Glomerular visceral epithelial cell (primary cell): ENCODE measurements at regions not wholly inside any gene's neighbourhood (a gene's known extent, or its start where the extent isn't known, plus 50 kb on each side); places are given as distances from the start of the nearest gene placed in this dataset.
A peak's percentile ranks its signal among the peaks of the same experiment; 100 is the strongest.

Experiments used
- DNase-seq: peaks from one replicate; pipeline ENCODE4 v3.0.0-alpha.2; 2016; ENCODE audit errors: extremely low spot score

DNA sequence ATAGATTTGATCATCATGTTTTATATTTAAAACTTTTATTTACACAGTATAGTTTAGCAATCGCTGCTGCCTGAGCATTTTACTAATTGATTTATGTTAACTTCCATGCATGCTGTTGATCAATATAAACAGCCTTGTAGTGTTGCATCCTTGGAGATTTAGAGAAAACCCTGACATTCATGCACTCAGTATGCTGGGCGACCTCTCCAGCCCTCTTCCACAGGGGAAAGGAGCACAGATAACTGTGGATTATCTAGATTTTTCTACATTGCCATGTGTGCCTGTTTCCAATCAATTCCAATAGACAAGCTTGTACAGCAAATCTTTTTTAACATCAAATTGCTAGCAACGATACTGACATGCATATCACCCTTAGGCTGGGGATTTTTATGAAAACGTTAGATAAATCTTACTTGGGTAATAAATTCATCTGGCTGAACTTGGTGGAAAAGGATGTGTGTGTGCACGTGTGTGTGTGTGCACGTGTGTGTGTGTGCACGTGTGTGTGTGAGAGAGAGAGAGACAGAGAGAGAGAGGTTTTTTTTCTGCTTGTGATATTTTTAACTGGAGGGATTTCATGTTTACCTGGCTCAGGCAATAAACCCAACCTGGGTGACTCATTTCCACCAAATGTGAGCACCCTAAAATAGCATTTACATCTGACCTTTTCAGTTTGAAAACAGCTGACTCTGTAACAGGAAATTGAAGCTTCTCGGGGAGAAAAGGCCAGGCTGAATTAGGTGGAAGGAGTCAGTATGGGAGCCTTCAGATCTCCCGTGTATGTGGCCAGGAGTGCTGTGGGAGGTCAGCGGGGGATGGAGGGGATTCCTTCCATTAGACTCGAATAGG lies 339.8 kb downstream of the PRDM2 start:
- DNase-seq, result no peak

DNA sequence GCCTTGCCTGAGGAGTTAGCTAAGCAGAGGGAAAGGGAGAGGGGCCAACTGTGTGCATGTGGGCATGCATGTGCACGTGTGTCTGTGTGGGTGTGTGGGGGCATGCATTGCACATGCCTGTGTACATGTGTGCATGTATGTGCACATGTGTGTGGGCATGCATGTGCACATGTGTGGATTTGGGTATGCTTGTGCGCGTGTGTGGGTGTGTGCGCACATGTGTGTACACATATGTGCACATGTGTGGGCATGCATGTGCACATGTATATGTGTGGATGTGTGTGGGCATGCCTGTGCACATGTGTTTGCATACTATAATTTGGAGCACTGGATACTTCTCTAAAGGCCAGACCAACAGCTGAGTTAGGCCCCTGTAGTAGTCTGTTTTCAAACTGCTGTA lies 350.0 kb downstream of the PRDM2 start:
- DNase-seq, result no peak

DNA sequence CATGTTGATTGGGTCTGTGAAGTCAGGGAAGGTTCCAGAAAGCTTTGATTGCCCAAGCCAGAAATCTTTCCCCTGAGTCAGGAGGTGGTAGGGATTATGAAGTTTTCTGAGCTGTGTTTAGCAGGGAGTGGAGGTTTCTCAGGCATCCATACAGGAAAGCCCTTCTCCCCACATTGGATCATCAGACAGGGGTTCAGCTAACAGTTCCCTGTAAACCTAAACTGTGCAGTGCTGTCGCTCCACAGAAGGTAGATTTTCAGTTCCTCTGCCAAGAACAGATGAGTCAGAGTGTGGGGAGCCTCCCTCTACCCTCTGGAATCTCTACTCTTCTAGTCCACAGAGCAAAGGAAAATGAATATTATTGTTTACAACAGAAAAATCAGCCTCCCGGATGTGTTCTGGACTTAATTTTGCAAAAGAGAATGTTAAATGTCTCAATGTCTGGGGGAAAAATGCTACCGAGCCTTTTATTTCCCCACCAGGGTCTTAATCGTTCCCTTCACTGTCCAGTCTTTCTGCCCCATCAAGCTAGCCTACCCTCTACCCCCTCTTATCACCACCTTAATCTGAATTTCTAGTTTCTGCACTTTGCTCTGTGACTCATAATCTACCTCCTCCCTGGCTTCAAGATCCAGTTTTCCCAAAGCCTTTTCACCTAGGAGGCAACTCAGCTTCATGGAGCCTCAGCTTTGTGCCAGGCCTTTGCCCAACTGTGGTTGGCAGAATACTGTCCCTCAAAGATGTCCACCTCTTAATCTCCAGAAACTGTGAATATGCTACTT lies 355.6 kb downstream of the PRDM2 start:
- peak; percentile 3 for DNase-seq

DNA sequence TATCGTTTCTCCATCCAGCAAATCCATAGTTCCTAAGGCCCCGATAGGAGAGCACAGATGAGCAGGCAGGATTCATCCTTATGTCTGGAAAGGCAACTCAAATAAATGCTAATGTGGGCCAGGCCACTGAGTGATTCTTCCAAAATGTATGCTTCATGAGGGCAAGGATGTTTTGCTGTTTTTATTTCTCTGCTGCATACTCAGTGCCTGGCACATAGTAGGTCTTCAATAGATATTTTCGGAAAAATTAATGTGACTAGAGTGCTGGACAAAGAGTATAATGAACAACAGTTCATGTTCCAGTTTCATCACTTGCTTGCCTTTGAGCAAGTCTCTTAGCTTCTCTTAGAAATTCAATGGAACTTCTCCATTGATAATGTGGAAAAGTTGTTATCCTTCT lies 357.7 kb downstream of the PRDM2 start:
- no peak for DNase-seq

DNA sequence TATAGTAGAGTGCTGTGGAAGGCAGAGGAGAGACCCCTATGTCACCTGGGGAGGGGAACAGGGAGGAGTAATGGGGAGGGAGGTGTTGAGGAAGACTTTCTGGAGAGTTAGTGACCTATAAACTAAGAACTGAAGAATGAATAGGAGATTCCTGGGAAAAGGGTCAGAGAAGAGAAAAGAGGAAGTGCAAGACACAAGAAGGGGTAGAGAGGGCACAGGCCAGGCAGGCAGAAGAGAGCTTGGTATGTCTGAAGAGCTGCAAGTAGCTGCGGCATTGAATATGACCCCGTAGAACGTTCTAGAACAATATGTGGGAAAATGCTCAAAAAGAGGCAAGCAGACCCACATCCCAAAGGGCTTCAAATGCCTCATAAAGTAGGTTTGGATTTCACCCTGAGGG lies 361.2 kb downstream of the PRDM2 start:
- DNase-seq, result no peak

DNA sequence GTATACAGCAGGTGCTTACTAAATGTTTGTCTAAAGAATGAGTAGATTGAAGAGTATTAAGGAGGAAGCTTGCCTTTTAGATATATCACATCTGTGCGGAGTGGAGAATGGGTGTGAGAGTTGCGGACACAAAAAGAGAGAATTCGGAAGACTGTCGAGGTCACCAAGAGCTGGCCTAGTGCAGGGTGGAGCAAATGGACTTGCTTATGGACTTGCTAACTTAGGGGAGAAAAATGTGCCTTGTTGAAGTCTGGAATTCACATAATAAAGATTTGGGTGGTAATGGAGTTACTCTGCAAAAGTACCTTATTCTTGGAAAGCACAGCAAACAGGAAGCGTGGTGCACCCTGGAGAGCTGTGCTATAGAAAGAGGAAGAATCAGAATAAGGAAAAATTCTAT lies 361.7 kb downstream of the PRDM2 start:
- DNase-seq, result no peak

DNA sequence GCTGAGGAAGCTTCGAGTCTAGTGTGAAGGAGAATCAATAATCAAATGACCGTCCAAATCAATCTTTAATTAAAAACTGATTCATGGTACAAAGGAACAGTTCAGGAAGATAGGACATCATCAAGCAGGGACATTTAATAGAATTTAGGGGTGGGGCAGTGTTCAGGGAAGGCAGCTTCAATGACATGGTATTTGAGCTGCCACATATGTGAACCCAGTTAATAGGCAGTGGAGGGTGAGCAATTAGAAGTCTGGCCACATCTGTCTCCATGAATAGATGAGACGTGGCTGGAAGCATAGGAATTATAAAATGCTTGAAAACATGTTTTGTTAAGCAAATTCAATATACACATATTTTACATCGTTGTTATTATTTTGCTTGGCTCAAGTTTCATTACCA lies 362.7 kb downstream of the PRDM2 start:
- no peak for DNase-seq

DNA sequence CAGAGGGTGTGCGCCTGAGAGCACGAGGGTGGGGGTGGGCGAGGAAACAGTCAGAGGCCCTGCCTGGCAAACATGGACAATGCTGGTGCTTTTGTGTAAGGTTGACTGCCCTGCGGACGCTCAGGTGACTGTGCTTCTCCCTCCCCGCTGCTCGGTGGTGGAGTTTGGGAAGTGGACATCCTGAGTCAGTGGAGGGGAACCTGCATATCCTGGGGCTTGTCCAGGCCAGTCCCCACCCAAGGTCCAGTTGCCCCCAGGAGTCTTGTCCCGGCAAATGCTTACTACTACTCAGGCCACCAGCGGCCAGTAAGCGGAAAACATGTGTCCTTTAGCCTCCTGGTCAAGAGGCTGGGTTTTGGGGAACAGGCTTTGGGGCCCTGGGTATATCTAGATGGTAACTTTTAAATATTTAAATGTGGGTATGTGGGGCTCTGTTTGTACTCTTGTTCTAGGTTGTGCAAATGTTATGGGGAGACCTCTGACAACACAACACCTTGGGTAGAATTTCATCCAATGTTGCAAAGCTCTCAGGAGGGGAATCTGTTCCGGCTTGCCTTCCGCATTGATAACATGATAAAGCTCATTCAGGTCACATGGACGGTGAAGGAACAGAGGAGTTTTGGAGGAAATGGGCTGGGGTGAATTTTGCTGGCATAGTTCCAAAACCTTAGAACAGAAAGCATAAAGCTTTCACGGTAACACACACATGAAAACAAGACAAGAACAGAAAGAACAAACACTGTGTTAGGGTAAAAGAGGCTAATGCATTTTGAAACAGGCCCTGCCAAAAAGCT lies 364.9 kb downstream of the PRDM2 start:
- DNase-seq, result no peak

DNA sequence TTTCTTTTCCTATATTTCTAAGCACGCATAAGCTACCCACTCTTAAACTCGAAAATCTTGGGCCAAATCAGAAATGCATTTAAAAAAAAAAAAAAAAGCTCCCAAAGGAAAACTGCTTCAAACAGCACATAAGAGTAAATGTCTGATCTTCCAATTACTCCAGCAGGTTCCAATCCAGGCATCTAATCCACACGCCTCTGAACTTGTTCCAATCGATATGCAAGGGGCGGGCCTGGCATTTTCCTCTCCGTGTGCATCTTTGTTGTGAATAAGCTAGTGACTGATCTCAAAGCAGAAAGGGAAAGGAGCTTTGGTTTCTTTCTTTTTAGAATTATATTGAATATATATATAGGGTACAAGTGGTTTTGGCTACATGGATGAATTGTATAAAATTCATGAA lies 365.5 kb downstream of the PRDM2 start:
- no peak for DNase-seq

DNA sequence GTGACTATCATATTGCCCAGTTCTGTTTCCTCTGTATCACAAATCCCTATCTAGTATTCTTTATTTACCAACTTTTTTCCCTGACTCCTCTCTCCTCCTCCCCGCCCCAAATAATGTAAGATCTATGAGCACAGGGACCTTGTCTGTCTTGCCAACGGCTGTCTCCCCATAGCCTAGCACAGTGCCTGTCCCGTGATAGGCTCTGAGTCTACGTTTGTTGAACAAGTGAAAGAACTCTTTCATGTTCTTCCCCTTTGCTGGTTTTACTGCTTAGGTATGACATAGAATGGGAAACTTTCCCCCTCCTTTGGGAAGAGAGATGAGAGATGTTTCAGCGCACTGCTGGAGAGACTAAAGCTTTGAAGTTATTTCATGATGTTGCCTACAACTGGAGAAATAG lies 367.0 kb downstream of the PRDM2 start:
- no peak for DNase-seq

DNA sequence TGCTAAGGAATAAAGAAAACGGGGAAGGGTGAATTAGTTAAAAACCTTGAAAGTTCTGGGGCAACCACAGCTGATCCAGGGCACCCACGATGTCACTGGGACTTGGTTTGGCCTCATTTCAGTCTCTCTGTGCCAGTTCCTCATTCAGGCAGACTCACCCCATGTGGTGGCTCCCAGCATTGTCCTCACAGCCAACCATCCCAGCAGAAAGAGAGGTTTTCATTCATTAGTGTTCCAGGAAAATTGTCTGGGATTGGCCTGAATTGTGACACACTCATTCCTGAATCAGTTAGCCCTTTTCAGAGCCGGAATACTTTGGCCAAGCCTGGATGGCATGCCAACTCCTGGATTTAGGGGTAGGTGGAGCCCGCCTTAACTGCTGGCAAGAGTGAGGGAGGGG lies 367.7 kb downstream of the PRDM2 start:
- no peak for DNase-seq

DNA sequence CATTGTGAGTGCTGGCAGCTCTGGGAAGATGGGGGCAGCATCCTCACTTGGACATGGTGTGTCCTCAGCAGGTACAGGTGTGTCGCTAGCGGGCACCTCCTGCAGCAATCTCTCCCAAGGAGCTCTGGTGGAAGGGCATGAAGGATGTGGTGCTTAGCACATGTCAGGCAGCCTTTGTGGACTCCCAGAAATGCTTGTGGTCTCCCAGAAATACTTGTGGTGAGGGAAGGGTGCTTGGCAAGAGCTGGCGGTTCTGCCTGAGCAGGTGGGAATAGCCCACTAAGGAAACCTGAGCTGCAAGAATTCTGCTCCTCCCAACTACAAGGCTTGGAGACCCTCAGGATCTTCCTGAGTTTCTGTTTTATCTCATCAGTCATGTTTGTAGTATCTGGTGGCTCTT lies 371.6 kb downstream of the PRDM2 start:
- DNase-seq, result peak; percentile 47

DNA sequence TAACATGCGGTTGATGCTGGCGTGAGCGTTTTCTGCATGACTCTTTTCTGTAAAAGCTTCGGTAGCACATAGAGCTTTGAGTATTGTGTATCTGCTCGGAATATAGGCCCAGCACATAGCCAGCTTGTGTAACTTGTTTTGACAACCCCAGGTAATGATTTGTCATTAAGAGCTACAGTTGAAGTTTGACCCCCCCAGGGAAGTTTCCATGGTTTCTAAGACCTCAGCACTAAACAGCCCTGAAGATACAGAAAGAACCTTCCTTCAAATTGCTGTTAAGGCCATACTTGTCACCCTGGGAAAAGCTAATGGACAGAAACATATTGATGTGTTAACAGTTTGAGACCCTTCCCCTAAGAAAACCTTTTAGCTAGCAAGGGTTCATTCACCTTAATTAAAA lies 380.7 kb downstream of the PRDM2 start:
- DNase-seq, result no peak

DNA sequence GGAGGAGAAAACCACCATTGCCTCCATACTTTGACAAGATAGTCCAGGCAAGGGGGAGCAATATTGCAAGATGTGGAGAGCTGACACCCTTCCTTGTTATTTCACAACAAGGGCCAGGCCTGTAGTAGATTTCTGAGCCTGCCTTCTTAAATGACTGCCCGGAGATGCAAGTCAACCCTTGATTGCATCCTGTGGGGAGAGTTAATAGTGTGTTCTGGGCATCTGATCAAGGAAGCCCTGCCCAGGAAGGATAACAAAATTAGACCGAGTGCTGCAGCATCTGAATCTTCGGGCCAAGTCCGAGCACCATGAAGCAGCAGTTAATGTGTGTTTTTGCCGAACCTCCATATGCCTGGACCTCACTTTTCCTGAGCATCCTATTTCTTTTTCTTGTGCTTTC lies 382.3 kb downstream of the PRDM2 start:
- DNase-seq, result no peak

DNA sequence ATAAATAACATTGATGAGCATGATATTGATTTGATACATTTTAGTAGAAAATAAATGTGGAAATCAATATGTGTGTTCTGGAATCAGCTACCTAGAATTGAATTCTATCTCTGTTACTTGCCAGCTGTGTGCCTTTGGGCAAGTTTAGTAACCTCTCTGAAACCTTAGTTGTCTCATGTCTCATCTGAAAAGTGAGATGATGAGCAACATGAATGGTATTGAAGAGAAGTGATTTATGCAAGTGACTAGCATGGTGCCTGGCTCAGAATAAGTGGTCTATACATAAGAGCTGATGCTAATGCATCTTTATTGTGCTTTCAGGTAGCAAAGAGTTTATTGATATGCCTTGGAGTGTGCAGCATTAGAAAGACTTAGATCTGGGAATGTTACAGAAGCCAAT lies 383.3 kb downstream of the PRDM2 start:
- no peak for DNase-seq

DNA sequence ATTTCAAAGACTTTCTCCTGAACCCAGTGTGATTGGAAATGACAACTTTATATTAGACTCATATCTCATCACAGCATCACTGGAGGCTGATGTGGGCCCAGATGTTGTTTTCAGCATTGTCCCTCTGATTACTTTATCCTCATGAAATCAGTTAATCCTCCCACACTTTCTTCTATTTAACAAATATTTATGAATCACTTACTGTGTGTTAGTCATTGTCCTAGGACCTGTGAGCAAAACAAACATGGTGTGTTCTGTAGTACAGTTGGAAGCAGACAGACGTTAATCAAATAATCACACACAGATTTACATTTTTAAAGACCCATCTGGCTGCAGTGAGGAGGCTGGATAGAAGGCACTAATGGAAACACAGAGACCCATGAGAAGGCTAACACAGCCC lies 383.7 kb downstream of the PRDM2 start:
- DNase-seq, result no peak

DNA sequence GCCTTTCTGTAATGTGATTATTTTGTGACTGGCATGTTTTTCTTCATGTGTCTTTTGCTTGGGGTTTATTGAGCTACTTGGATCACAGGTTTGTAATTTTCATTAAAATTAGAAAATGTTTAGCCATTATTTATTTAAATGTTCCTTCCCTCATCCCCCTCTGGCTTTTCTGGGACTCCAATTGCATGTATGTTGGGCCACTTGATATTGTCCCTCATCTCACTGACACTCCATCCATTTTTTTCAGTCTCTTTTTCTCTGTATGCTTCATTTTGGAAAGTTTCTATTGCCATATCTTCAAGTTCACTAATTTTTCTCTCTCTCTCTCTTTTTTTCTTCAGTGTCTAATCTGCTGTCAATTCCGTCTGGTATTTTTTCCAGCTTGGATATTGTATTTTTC lies 390.1 kb downstream of the PRDM2 start:
- DNase-seq, result no peak

DNA sequence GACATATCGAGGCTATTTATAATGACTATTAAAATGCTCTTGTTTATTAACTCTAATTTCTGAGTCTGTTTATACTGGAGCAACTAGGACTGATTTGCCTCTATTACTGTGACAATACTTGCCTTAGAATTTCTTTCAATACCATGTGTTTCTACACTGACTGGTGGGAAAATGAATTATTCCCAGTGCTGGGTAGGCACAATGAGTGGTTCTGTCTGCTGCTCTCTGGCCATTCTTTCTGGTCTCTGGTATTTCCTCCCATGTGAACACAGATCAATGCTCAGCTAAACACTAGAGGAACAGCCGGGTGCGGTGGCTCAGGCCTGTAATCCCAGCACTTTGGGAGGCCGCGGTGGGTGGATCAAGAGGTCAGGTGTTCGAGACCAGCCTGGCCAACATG lies 390.5 kb downstream of the PRDM2 start:
- DNase-seq, result no peak

DNA sequence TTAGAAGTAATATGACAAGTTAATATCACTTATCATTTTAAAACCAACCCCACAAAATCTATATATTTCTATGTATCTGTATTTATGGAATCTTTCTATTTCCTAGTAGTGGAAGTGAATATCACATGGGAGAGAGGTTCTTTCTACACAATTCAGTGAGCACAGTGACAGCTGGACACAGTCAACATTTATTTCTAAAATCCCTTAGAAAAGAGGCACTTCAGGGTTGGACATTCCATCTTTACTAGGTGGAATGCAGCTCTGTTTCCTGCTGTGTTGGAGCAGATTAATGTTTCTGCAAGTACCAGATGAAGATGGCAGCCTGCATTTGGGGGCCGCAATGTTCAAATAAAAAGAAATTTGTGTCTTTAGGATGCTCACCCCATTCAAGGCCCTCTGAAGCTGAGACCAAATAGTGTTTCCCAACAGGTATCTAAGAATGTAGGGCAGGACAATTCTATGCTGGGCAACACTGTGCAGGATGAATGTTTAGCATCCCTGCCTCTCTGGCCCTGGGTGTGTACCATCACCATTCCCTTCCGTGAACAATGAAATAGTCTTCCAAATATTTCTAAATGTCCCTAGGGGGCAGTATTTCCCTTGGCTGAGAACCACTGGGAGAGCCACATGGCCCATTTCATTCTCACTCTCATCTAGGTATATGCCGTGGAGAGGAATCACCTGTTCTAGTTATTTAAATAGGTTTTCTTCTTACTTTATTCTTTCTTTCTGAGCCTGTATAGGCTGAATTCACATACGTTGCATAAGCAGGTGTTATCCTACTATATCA lies 394.8 kb downstream of the PRDM2 start:
- no peak for DNase-seq

DNA sequence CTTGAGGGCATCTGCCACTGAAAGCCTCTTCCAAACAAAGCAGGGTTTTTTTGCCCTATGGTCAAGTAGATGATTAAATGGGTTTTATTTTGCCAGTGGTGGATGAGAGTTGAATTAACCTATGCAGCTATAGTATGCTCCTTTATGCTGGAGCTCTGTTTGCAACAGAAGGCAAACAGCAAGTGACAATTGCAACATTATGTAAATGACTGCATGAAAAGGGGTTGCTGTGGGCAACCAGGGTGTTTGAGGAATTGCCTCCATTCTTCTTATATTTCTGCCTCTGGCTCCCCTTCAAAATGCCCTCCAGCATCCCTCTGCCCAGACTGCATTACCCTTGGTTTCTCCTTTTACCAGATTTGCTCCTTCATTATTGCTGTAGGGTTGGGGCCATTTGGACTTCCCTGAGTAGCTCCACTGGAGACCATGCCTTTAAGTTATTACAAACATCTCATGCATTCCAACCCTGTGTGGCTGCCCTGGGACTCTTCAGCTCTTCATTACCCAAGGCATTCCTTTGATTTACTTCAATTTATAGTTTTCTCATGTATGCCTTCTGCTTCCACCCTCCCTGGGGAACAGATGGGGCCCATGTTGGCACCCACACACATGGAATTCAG lies 398.4 kb downstream of the PRDM2 start:
- DNase-seq, result no peak

DNA sequence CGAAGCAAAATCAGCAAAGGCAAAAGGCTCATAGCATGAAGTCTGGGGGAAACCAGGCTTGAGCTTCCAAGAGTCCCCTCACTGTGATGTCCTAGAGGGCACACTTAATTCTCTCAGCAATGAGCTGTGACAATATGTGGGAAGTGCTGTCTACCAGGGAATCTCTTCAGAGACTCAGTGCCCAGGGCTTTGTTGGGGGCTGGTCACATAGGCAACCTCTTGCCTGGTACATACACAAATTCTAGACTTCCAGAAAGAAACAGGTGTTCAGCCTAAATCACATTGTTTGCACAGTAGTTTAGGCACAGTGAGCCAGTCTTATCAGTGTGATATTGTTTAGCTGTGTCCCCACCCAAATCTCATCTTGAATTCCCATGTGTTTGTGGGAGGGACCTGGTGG lies 400.5 kb downstream of the PRDM2 start:
- DNase-seq, result no peak
